ENCODE measurements at regions not wholly inside any gene's neighbourhood (a gene's known extent, or its start where the extent isn't known, plus 50 kb on each side); places are given as distances from the start of the nearest gene placed in this dataset.

GRCh38 chr3:87062685-87063084 is 71.7 kb upstream of the VGLL3 start (continued):
- TF ChIP-seq RERE (CRISPR knock-in tag; IDR thresholded peaks at IDR 0.05; ENCODE audit: borderline replicate concordance) (no peak), E2F6 (IDR thresholded peaks at IDR 0.05; ENCODE audit: borderline replicate concordance in 1 of 2, extremely low read depth in 1 of 2, insufficient read depth in 1 of 2, insufficient read length in 1 of 2, low read depth in 1 of 2, low read length in 1 of 2, poor library complexity in 1 of 2, severe bottlenecking in 1 of 2) (no peak), CREM (IDR thresholded peaks at IDR 0.05; ENCODE audit: low read depth) (no peak), ZNF212 (CRISPR knock-in tag; IDR thresholded peaks at IDR 0.05) (no peak), ZNF408 (CRISPR knock-in tag; IDR thresholded peaks at IDR 0.05; ENCODE audit: low read depth) (no peak), SIX5 (IDR thresholded peaks at IDR 0.05; ENCODE audit: borderline replicate concordance in 1 of 2, insufficient read depth in 1 of 2, low read depth in 1 of 2, low read length in 2 of 2) (no peak), IRF1 (CRISPR knock-in tag; IDR thresholded peaks at IDR 0.05; ENCODE audit: borderline replicate concordance) (no peak), CTBP1 (IDR thresholded peaks at IDR 0.05; ENCODE audit: borderline replicate concordance) (no peak), ZNF253 (CRISPR knock-in tag; conservative IDR thresholded peaks at IDR 0.05) (no peak)
- TF ChIP-seq, protein P1, sequence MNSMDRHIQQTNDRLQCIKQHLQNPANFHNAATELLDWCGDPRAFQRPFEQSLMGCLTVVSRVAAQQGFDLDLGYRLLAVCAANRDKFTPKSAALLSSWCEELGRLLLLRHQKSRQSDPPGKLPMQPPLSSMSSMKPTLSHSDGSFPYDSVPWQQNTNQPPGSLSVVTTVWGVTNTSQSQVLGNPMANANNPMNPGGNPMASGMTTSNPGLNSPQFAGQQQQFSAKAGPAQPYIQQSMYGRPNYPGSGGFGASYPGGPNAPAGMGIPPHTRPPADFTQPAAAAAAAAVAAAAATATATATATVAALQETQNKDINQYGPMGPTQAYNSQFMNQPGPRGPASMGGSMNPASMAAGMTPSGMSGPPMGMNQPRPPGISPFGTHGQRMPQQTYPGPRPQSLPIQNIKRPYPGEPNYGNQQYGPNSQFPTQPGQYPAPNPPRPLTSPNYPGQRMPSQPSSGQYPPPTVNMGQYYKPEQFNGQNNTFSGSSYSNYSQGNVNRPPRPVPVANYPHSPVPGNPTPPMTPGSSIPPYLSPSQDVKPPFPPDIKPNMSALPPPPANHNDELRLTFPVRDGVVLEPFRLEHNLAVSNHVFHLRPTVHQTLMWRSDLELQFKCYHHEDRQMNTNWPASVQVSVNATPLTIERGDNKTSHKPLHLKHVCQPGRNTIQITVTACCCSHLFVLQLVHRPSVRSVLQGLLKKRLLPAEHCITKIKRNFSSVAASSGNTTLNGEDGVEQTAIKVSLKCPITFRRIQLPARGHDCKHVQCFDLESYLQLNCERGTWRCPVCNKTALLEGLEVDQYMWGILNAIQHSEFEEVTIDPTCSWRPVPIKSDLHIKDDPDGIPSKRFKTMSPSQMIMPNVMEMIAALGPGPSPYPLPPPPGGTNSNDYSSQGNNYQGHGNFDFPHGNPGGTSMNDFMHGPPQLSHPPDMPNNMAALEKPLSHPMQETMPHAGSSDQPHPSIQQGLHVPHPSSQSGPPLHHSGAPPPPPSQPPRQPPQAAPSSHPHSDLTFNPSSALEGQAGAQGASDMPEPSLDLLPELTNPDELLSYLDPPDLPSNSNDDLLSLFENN (IDR thresholded peaks at IDR 0.05; ENCODE audit: low read depth in 2 of 2, low read length in 2 of 2): no peak

Data from K562 (cell line).